Spleen (tissue), 7 donors: ENCODE measurements at regions not wholly inside any gene's neighbourhood (a gene's known extent, or its start where the extent isn't known, plus 50 kb on each side); places are given as distances from the start of the nearest gene placed in this dataset.

Source experiments
- POLR2A ChIP-seq, 3 donors: fragments of 450-650 bp; IDR thresholded peaks; one replicate each; pipeline ENCODE4 v1.5.1; 2017; ENCODE audit warnings: antibody characterized with exemption in 3 of 3, mild to moderate bottlenecking in 1 of 3
- POLR2AphosphoS5 ChIP-seq, 3 donors: sonication (generic); formaldehyde crosslinking; IDR thresholded peaks; one replicate each; pipeline ENCODE4 v1.5.1; 2017; ENCODE audit warnings: antibody characterized with exemption in 3 of 3
- TF ChIP-seq, protein P1 (sequence below), 11 experiments: fragments of 200-600 bp in 7 of 11; fragments of 450-650 bp in 4 of 11; sonication (generic) in 4 of 11; IDR thresholded peaks in 8 of 11; conservative IDR thresholded peaks in 3 of 11; 1 replicate in 7 of 11; 2 replicates in 4 of 11; pipeline versions ENCODE4 v1.4.0 to v1.8.0; 2016 to 2021; ENCODE audit warnings: antibody characterized with exemption in 11 of 11, inconsistent platforms in 4 of 11, mild to moderate bottlenecking in 1 of 11
- donor health status: DM: no; HTN: no; CAD: no; lungs with moderate emphysema.
- donor health status: DM: no; HTN: no; CAD: no.
- donor health status: DM: no; HTN: no; CAD: no.

DNA sequence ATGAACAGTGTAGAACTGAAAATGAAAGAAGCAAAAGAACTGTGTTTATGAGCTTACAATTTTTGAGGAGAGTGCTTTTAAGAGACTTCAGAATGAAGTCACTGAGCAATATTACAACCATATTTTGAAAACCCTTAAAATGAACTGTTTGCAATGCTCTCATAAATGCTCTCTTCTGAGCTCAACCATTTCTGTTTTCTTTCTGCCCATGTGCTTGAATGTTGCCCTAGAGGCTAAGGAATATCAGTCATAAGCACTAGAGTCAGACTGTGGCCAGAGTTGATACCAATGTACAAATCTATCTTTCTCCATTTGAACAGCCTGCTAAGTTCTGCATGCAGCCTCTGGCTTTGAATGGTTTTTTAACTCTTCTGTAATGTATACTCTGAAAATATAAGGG lies 1092.8 kb downstream of the PCDH9 start:
- TF ChIP-seq POLR2A (IDR thresholded peaks at IDR 0.05) (no peak), POLR2AphosphoS5 (IDR thresholded peaks at IDR 0.05) (no peak)
- TF ChIP-seq, protein P1, sequence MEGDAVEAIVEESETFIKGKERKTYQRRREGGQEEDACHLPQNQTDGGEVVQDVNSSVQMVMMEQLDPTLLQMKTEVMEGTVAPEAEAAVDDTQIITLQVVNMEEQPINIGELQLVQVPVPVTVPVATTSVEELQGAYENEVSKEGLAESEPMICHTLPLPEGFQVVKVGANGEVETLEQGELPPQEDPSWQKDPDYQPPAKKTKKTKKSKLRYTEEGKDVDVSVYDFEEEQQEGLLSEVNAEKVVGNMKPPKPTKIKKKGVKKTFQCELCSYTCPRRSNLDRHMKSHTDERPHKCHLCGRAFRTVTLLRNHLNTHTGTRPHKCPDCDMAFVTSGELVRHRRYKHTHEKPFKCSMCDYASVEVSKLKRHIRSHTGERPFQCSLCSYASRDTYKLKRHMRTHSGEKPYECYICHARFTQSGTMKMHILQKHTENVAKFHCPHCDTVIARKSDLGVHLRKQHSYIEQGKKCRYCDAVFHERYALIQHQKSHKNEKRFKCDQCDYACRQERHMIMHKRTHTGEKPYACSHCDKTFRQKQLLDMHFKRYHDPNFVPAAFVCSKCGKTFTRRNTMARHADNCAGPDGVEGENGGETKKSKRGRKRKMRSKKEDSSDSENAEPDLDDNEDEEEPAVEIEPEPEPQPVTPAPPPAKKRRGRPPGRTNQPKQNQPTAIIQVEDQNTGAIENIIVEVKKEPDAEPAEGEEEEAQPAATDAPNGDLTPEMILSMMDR (IDR thresholded peaks at IDR 0.05 in 8 of 11, conservative IDR thresholded peaks at IDR 0.05 in 3 of 11): no peak
